Hindlimb muscle (tissue), 1 donor: ENCODE measurements at regions not wholly inside any gene's neighbourhood (a gene's known extent, or its start where the extent isn't known, plus 50 kb on each side); places are given as distances from the start of the nearest gene placed in this dataset.

ENCODE experiments used
- DNase-seq: peaks from one replicate; pipeline ENCODE4 v3.0.0-alpha.2; 2013

DNA sequence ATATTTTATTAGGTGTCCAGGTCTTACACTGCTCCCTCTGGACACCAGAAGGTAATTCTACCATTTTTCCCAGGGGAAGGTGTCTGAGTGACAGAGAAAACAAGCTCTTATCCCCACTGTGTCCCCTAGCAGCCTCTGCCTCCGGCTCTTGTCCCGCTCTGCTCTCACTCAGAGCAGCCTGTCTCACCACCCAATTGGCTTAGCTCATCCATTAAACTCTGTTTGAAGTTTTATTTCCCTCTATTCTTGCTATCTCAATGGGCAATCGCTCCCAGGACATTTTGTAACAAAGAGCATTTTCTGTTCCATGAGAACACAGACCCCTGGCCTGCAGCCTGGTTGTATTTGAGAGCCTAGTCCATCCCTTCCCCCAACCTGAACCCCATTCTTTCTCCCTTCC lies 90.6 kb upstream of the LDAH start:
- DNase-seq: no peak

DNA sequence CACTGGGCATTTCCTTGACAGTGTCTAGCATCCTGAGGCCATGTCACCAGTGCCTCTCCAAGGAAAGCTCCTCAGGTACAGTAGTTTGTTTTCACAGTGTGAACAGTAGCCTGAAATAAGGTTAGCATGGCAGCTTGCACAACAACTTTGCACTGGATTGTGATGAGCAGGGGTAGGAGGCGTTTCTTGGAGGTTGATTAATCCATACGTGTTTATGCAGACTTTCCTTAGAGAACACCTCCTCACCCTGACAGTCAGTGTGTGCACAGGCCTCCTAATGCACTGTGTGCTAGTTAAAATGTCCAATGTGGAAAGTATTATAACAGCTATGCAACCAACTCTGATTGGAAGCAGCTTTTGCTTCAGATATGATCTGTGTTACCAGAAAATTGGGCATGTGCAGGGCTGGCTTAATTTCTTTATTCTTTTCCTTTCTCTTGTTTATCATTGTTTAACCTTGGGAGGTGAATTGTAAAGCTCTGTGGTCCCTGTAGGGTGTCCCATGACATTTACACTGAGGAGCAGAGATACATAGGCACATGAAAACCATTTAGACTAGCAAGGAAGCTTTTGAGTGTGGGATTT lies 77.2 kb upstream of the LDAH start:
- no peak for DNase-seq

DNA sequence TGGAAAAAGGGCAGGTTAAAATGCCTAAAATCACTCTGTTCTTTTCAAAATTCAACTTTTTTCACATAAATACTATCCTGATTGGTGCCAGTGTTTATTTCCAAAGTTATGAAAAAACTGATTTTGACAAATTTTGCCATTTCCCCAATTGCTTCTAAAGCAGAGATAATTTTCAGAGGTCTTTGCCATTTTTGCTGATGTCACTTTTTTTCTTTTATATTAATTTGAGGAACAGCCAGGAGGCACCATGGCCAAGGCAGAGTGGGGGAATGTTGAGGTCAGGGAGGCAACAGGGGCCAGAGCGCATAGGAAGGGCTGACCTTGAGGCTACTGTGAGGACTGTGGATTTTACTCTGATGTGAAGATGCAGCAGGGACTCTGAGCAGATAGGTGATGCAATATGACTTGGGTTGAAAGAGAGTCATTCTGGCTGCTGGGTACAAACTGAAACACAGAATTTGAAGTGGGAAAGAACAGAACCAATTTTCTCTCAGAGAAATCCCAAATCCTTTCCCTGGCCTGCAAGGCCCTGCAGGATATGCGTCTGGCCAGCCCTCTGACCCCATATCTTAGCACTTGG lies 75.1 kb upstream of the LDAH start:
- DNase-seq: no peak

DNA sequence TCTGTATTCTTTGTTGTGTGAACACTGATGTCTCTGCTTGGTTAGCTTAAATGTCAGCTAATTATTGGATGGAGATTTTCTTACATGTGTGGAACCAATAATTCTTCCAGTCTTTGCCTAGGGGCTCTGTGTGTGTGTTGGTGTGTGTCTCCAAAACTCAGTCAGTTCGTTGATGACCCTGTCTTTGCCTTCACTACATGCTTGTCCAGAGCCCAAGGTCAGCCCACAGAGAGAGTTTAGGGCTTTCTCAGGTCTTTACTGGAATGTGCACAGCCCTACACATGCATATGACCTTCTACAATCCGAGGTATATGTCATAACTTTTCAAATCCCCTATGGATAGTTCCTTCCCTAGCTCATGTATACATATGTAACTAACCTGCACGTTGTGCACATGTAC lies 74.1 kb upstream of the LDAH start:
- no peak for DNase-seq

DNA sequence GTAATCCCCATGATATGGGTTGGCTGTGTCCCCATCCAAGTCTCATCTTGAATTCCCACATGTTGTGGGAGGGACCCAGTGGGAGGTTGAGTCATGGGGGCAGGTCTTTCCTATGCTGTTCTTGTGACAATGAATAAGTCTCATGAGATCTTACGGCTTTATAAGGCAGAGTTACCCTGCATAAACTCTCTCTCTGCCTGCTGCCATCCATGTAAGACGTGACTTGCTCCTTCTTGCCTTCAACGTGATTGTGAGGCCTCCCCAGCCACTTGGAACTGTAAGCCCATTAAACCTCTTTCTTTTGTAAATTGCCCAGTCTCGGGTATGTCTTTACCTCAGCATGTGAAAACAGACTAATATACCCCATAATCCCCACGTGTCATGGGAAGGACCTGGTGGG lies 61.9 kb upstream of the LDAH start:
- DNase-seq: no peak

DNA sequence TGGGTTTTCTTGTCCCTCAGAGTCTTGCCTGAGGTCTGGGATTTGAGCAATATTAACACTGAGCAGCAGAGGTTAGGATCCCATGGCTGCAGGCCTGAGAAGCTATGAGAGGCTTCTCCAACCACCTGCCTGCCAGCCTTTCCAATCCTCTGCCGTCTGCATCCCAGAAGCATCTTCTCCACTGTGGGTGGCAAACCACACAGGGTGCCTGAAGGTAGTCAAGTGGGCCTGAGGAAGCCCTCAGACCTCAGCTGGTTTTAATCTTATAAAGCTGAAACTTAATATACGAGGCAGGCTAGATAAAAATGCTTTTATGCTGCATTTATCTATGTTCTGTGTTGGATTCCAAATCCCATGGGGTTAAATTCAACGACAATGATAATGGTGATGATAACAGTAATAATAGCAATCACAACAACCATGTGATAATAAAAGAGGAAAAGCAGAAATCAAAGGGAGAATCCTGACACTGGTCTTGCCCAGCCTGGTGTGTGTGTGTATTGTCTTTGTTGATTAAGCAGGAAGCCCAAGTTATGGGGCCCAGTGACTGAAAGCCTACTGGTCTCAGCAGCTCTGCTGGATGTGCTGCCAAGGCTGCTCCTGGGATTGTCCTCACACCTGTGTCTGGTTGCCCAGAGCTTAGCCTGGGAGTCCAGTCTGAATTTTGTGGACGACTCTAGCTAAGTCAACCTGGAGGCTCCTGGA lies 59.7 kb upstream of the LDAH start:
- DNase-seq: no peak

DNA sequence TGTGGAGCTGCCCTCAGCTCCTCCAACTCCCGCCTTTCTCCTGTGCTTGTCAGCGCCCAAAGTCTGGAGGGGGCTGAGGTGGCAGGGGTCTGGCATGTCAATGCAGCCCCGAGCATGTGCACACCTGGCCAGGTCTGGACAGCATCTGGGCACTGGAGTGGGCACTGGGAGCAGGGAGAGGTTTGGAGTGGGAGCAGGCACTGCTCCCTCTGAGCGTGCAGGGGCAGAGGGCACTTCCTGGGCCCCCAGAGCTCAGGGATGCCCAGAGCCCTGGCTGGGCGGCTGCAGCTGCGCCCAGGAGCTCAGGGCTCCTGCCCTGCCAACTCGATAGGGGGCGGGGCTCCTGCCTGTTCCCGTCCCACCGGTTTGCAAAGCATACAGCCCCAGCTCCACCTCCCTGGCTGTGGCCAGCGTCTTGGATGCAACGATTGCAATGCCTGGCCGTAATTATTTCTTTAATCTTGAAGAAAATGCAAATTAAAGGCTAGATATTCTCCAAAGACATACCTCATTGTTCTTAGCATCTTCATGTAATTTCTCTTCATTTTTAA lies 57.4 kb upstream of the LDAH start:
- DNase-seq: no peak

DNA sequence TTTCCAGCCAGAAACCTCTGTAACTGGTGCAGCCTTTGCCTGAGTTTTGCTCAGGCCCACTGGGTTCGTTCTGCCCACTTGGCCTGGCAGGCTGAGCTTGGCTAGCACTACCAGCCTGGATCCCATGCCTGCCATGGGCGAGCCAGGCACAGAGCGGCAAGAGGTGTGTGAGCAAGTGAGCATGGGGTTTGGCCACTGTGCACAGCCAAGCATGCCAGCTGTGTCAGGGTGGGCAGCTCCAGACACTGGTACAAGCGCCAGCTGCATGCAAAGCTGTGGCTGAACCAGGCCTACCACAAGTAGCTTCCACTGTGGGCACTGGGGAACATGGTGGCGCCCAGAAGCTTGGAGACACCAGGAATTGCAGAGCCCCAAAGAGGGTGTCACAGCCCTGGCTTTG lies 56.3 kb upstream of the LDAH start:
- no peak for DNase-seq

DNA sequence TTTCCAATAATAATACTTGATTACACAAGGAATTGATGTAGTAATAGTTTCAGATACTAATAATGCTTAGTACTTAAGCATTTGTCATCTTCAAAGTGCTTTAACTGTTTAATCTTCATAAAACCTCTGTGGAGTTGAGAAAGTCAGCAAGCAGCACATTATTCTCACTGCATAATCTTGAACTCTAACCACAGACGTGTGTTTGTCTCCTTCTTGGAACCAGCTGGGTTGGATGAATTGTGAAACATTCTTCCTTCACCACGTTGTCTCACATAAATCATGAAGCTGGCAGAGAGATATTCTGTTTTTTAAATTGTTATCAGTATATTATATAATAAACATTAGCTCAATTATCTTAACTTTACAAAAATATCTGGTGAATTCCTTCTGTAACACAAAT lies 55.1 kb upstream of the LDAH start:
- DNase-seq: no peak
